Smooth muscle cell of the brain vasculature (primary cell): ENCODE measurements at regions not wholly inside any gene's neighbourhood (a gene's known extent, or its start where the extent isn't known, plus 50 kb on each side); places are given as distances from the start of the nearest gene placed in this dataset.

Experiments used
- DNase-seq: peaks from one replicate; pipeline ENCODE4 v3.0.0-alpha.2; 2012; ENCODE audit warnings: low read depth, low spot score

DNA sequence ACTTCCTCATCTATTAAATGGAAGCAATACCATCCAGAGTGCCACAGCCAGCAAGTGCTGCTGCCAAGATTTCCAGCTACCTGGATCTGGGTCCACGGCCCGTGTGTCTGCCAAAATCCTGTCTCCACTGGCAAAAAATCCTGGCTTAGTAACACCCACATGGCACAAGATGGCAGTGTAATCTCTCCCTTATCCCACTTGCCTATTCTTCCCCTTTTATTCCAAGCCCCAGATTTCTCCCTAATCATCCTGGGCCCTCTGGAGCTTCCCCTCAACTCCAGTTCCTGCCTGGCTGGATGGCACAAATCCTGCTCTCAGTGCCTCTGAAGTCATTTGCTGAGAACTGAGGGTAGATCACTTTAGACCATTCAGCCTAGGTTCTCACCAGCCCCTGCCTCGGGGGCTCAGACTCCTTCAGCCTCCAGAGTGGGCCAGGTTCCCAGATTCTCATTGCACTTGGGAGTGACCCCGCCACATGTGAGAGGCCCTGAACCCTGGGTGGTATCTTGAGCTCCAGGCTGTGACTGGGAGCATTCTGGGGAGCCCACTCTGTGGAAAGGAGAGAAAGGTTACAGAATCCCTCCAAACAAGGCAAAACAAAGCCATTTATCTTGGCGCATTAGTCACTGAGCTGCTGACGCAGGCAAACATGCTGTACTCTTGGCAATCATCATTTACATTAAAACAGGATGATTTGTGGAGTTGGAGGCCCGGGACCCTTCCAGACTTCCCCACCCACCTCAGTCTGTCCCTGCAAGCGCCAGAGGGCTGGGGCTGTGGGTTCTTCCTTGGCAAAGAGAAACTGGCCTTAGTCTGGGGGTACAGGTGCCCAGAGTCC, 325.8 kb downstream of the DYSF start:
- DNase-seq: no peak

DNA sequence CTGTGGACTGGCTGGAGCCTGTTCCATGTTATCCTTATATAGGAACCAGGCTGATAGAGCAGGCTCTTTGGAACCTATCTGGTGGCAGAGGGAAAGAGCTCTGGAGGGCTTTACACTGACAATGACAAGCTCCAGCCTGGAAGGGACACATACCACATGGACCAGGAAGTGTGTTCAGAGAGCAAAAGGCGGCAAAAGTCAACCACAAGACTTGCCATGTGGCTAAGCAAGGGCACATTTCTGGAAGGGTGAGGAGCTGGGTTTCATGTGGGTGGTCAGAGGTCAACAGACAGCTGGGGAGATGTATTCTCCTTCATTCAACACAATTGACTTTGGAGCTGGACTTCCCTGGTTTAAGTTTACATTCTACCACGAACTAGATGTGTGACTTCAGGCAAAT, 325.2 kb downstream of the DYSF start:
- no peak for DNase-seq

DNA sequence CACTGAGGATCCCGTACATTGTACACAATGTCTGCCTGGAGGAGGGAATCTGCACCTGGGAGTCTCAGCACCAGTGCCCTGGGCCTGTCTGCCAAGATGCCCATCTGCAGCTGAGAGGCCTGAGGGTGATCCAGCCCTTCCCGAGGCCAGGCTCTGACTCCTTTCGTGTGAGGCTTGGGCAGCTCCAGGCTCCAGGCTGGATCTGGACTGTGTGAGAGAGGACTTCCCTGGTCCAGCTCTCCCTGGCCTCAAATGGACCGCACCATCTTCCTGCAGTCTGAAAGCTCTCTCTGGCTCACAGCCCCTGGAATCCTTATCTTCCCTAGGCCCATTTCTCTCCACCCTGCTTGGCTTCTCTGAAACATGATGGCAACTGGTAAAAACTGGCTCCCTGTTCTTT, 324.6 kb downstream of the DYSF start:
- no peak for DNase-seq

DNA sequence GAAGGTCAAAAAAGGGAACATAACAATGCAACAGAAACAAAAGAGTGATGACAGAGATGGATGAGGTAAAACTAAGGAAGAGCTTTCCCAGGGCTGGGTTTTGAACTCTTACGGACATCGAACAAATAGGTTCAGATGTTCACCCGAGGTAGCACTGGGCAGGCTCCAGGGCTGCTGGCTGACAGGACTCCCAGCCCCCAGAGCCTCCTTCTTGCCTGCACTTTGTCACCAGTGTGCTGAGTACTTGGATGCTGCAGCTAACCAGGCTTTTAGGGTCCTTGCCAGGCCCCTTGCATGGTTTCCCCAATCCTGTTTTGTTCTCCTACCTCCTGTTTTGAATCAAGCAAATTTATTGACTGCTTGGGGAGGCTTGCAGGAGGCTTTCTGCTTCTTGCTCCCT, 322.9 kb downstream of the DYSF start:
- DNase-seq: no peak

DNA sequence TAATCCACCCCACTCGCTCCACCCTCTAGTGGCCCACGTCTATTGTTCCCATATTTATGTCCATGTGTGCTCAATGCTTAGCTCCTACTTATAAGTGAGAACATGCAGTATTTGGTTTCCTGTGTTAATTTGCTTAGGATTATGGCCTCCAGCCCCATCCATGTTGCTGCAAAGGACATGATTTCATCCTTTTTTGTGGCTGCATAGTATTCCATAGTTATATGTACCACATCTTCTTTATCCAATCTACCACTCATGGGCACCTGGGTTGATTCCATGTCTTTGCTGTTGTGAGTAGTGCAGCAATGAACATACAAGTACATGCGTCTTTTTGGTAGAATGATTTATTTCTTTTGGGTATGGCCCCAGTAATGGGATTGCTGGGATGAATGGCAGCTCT, 319.9 kb downstream of the DYSF start:
- no peak for DNase-seq

DNA sequence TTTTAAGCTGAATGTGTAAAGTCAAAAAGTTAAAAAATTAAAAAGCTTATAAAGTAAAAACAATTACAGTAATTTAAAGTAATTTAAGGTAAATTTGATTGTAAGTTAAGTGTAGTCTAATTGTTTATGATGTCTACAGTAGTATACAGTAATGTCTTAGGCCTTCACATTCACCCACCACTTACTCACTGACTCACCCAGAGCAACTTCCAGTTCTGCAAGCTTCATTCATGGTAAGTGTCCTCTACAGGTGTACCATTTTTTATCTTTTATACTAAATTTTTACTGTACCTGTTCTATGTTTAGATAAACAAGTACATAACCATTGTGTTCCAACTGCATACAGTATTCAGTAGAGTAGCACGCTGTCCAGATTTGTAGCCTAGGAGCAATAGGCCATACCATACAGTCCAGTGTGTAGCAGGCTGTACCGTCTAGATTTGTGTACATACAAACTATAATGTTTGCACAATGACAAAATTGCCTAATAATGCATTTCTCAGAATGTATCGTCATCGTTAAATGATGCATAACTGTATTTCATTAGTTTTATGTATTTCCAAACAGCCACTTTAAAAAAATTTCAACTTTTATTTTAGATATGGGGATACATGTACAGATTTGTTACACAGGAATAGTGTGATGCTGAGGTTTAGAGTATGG, 319.3 kb downstream of the DYSF start:
- no peak for DNase-seq

DNA sequence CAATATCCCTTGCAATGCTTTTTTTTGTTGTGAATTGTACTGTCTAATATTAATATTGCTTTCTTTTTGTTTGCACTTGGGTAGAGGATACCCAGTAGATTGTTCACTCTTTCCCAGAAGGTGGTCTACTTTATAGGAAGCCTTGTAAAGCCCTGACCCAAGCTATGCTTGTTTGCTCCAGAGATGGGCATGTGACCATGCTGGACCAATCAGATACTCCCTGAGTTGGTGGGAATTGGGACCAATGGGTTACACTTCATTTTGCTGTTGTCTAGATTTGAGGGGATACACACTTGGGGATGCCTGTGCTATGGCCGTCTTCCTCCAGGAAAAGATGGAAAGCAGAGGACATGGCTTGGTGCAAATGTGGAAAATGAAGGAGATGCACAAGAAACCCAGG, 314.3 kb downstream of the DYSF start:
- DNase-seq: no peak

DNA sequence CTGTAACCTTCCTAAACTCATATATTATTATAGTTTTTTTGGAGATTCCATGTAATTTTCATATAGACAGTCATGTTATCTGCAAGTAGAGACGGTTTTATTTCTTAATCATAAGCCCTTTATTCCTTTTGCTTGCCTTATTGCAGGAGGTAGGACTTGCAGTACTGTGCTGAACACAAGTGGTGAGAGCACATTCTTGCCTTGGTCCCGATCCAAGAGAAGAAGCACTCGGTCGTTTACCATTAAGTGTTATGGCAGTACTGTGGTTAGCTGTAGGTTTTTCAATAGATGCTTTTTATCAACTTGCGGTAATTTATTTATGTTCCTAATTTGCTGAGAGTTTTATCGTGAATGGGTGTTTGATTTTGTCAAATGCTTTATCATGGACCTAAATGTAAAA, 305.7 kb downstream of the DYSF start:
- no peak for DNase-seq

DNA sequence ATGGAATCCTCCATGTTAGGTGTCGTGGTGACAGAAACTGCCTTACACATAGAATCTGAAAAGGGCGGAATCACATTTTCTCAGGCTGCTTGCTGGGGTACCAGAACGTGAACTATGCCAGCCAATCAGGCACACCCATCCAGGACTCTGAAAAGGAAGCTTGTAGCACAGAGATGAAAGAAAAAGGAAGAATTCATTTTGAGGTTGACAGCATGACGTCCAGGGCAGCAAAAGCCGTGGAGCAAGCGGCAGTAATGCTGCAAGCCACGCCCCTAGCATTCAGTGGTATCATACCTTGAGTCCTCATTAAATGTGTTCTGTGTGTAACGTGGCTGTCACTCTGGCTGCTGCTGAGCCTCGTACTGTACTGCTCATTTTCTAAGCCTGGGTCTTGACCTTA, 304.0 kb downstream of the DYSF start:
- DNase-seq: no peak

DNA sequence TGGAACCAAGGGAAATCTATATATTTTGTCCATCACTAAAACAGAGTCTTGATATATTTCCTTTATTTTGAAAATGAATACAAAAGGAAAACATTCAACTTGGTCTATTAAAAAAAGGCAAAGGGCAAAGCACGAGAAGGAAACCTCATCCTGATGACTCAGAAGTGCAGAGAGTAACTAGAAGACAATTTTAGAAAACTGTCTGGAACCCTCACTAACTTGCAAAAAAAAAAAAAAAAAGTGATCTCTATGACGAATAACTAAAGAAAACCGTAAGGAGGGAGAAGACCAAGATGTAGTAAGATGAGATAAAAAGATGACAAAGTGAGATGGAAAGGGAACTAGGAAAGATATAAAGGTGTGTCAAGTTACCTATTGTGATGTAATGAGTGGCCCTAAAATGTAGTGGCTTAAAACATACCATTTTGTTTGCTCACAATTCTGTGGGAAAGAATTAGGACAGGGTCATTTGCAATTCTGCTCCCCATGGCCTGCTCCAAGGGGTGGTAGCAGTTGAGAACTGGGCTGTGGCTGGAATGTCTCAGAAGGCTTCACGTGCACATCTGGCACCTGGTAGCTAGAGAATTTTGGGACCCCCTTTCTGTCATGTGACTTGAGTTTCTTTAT, 303.0 kb downstream of the DYSF start:
- DNase-seq: no peak

DNA sequence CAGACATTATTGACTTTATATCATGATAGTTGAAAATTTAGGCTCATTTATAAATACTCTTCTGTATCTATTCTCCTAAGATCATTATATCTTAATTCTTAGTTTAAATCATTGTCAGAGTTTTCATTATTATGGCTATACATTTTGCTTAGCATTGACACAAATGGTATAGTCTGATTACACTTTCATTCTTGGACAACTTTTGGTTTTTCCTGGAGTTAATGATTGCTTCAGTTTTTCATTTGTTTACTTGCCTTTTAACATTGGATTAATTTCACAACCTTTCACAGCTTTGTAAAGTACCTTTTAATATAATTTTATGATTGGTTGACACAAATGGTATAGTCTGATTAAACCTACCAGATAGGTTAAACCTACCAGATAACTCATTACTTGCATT, 298.2 kb downstream of the DYSF start:
- DNase-seq: no peak

DNA sequence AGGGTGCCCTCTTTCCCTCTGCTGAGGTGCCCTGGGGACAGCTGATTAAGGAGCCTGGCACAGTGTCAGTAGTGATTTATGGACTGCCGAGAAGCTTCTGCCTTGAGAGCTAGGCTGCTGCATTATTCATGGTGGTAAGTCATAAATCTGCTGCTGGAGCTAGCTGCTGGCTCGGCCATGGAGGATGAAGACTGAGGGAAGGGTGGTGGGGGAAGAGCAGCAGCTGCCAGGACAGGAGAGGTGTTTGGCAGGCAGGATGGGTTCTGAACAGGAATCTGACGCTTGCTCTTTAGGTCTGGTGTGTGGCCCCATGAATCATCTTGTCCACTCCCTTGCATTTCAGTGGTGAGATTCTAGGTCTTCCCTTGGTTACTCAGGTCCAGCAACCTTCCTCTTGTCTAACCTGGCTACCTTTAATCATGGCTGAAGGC, 296.3 kb downstream of the DYSF start:
- no peak for DNase-seq

DNA sequence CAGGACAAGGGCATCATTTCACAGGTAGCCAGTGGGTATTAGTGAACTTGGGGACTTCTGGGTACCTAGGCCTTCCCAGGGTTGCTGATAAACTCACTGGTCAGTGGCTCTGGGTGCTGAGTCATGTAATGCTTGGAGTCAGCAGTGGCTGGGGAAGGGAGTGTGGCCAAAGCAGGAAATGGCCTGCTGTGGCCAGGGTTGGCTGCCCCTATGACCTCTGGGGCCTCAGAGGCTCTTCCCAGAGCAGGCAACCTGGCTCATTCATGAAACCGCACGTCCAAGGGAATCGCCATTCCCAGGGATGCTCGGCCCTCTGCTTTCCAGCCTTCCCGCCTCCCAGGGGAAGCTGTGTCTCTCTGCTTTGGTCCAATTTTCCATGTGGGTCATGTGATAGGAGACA, 294.9 kb downstream of the DYSF start:
- DNase-seq: no peak

DNA sequence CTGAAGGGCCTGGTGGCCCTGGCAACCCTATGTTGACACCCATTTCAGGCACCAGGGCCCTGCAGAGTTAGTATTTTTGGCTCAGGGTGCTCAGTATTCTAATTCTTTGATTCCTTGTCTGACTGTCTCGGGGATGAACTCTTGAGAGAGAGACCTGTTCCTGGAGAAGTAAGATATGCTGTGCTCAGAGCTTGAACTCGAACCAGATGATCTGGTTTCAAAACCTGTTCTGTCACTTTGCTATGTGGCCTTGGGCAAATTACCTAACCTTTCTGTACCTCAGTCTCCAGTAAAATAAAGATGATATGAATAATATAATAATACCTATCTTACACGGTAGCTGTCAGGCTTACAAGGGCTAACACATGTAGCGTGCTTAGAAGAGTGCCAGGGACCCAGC, 294.2 kb downstream of the DYSF start:
- DNase-seq: no peak

DNA sequence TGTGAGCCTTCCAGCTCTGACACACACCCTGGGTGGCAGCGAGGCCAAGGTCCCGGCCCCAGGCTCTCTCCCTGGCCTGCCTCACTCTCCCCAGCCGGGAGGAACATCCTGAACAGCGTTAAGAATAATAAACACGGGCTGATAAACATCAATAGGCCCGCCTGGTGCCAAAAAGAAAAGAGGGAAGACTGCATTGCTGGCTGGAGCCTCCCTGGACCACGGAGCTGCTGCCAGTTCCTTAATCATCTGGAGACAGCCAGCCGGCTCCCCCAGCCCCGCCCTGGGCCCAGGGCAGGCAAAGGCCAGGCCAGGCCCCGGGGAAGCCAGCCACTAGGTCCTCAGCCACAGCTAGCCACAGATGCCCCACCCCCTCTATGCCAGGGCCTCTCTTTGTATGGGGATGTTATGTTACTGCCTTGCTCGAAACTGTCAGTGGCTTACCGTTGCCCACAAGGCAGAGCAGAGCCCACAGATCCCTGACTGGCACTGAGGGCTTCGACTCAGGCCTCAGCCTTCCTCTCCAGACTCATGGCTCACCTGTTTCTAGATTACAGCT, 293.7 kb downstream of the DYSF start:
- no peak for DNase-seq

DNA sequence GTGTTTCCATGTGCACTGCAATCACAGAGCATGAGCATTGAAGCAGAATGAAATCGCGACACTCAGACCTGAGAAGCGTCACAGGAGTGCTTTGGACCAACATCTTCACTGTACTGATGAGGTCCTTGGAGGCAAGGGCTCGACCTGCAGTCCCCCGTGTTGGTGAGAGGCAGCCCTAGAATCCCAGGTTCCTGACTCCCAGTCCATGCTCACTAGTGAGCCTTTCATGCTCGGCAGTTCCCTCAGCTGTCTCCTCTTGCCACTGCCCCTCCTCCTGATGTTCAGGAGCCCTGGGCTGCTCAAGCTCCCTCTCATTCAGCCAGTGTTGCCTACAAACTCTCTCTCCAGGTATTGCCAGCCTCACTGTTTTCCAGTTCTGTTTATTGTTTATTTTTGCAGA, 291.4 kb downstream of the DYSF start:
- no peak for DNase-seq

DNA sequence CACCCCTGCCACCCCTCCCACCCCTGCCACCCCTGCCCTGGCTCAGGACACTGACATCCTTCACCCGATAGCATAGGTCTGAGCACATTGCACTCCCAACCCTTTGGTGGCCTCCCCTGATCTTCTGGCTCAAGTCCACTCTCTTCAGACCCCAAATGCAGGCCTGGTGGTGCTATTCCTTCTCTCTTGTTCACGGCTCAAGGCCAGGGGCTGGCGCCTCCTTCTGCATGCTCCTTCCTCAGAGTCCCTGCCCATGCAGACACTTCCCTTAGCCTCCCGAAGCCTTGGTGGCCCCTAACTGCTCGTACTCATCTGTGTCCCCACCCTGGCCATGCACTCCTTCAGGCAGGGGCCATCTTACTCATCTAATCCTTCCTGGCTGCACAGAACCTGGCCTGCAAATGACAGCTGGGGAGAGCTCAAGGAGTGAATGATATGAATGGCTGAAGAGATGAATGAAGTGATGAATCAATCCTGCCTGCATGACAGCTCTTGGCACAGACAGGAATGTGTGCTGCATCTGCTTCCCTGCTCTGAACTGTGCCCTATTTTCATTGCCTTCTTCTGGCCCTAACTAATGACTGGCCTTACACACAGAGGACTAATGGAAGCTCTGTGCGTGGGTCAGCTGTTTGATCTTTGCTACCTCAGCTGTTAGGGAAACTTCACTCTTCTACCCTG, 290.8 kb downstream of the DYSF start:
- no peak for DNase-seq

DNA sequence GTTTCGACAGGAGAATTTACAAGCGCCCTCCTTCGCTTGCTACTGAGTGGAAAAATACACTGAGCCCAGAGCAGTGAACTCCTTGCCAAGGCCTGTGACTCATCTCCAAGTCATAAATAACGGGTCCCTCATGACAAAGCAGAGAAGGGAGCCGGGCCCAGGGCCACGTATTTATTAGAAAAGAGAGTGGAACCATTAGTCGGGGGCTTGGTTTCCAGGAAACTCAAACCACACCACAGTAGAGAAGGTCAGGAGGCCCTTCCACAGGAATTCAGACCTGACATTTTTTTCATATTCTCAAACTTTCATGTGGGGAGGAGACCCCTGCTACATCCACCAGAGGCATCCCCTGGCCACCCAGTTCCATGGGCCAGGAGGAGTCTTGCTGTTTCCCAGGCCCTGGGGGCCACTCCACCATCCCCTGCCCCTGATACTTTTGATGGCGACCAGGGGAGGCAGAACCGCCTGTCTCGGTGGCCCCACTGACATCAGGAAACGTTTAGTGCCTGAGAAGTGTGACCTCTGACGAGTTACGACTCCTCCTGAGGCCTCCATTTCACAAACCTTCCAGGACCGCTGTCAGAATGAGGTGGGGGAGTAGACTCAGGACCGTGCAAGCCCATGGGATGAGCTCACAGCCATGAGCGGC, 289.7 kb downstream of the DYSF start:
- peak; percentile 83 for DNase-seq

DNA sequence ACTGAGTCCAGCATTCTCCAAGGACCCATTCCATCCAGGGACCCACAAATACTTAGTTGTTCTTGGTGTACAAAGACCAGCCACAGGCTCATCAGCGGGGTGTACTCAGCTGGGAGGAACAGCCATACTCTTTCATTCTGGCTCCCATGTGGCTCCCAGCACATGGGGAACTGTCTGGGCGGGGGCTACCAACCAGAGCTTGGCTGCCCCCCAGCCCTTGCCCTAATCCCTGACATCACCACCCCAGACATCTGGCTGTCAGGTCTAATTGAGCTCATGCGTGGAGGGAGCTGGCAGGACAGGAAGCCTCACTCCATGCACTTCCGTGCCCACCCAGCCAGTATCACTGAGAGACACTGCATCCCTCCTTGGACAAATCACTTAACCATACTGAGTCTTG, 283.6 kb downstream of the DYSF start:
- no peak for DNase-seq

DNA sequence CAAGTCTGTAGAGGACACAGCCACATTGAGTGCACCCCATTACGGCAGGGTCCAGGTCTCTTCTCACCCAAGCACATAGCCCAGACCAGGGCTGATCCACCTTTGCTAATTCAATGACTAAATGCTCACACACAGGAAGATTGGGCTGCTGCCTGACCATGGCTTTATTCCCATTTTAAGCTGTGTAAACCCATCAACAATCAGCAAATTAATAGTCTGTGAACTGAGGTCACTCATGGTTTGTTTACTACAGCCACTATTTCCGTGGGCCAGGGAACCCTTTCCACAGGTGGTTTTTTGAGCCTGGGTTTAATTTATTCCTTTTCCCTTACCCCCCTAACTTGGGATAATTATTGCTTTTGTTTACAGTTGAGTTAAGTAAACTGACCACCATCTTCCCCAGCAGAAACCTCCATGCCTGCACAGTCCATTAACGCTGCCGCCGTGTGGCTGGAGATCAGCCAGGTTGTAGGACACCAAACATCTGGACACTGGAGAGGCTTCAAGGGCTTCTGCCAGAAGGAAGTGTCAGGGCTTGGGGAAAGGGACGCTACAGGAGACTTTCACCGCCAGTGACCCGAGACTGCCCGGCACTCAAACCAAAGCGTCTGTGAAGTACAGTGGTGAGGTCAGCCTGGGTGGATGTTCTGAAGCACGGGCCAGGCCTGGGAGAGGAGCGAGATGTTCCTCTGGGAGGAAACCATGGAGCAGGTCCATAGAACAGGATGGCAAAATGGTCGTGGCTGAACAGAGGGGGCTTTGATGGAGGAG, 282.9 kb downstream of the DYSF start:
- no peak for DNase-seq
